ENCODE measurements at regions not wholly inside any gene's neighbourhood (a gene's known extent, or its start where the extent isn't known, plus 50 kb on each side); places are given as distances from the start of the nearest gene placed in this dataset.

DNA sequence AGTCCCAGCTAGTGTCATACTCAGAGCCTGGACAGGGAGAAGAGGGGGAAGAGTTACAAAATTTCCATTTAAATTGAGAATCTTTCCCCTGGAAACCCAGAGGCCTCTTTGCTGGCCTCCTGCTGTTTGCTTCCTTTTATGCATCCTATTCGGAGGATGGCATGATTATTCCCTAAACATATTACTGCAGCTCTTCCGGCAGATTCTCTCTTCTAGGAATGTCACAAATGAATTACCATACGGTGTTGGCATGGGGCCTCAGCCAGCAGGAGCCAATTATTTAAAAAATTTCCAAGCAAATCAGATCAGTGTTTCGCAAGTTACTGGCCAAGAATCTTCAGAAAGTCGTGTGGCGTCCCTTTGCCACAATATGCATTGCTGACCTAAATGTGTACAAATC lies 326.7 kb upstream of the NCAM1 start:
- intact Hi-C loops (cut with DNase I): no loop called here
- peaks cover 0 to 12% (median 7%) of the 10 kb centered on the region in 12 donors for H3K9me3 ChIP-seq
- ATAC-seq: no peak
- 53 to 68% (median 61%) methylated on average over 6 of the region's 6 CpGs for WGBS, 4 donors
- H3K27ac ChIP-seq: no peak overlapping the region
- H3K27me3 ChIP-seq: peaks cover 0 to 4% (median 0%) of the 10 kb centered on the region in 9 donors
- no peaks in the 10 kb centered on the region for H3K36me3 ChIP-seq
- H3K4me3 ChIP-seq: no peak overlapping the region
- TF ChIP-seq, protein P1, sequence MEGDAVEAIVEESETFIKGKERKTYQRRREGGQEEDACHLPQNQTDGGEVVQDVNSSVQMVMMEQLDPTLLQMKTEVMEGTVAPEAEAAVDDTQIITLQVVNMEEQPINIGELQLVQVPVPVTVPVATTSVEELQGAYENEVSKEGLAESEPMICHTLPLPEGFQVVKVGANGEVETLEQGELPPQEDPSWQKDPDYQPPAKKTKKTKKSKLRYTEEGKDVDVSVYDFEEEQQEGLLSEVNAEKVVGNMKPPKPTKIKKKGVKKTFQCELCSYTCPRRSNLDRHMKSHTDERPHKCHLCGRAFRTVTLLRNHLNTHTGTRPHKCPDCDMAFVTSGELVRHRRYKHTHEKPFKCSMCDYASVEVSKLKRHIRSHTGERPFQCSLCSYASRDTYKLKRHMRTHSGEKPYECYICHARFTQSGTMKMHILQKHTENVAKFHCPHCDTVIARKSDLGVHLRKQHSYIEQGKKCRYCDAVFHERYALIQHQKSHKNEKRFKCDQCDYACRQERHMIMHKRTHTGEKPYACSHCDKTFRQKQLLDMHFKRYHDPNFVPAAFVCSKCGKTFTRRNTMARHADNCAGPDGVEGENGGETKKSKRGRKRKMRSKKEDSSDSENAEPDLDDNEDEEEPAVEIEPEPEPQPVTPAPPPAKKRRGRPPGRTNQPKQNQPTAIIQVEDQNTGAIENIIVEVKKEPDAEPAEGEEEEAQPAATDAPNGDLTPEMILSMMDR (IDR thresholded peaks at IDR 0.05): no peak
- TF ChIP-seq POLR2A (IDR thresholded peaks at IDR 0.05): no peak
- peaks cover 0 to 8% (median 0%) of the 10 kb centered on the region in 12 donors for H3K4me1 ChIP-seq
- DNase-seq: no peak

DNA sequence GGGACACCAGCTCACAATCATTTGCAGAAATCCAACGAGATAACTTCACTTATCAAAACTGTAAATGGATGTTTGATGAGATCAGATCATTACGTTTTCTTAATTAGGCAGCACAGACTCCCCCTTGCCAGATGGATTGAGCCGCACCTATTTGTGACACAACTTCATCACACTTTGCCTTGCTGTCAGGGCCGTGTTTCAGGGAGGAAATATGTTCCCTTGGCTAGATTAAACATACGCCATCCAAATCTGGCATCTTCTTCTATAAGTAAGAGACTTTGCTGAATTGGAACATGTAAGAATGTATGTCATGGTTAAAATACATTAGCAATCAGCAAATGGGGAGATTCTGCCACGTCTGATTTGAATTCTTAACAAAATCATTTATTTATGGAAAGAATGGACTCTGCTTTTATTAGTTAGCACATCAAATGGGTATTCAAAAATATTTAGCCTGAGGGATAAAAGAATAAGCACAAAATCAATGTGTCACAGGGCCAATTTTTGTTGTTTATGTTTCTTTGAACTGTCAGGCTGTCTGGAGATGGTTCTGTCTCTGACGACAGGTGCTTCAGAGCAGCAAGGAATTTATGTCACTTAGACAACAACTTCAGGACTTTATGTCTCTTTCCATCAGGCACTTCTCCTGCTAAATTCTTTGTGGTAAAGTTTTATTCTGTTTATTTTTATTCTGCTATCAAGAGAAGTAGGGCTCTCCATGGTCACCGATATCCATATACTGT lies 326.1 kb upstream of the NCAM1 start:
- WGBS, 4 donors: 66 to 72% (median 68%) methylated on average over 8 of the region's 8 CpGs
- Histone ChIP-seq H3K36me3 (no peaks in the 10 kb centered on the region), H3K9me3 (peaks cover 0 to 18% (median 10%) of the 10 kb centered on the region in 12 donors), H3K27ac (no peak overlapping the region), H3K27me3 (peaks cover 0 to 4% (median 0%) of the 10 kb centered on the region in 9 donors), H3K4me3 (no peak overlapping the region), H3K4me1 (peaks cover 0 to 8% (median 0%) of the 10 kb centered on the region in 12 donors)
- no peak for DNase-seq
- TF ChIP-seq, protein P1 (IDR thresholded peaks at IDR 0.05): no peak
- TF ChIP-seq POLR2A (IDR thresholded peaks at IDR 0.05): no peak
- intact Hi-C loops (cut with DNase I): no loop called here
- ATAC-seq: no peak

DNA sequence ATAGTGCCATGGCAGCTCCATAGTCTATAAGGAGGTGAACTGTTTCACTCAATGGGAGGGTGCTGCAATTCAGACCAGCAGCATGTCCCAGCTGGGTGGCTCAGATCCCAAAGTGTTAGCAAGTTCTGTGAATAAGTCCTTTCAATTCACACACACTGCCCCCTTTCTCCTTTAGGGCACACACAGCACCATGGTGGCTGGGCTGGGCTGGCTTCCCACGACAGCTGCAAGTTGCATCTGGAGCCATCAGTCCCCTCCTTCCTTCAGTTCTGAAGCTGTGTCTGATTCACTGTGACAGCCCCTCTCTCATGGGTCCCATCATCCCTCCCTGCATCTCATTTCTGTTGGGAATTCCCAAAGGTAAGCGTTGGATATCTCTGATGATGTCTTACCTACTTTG lies 324.1 kb upstream of the NCAM1 start:
- Histone ChIP-seq H3K27me3 (peaks cover 0 to 4% (median 0%) of the 10 kb centered on the region in 9 donors), H3K9me3 (peaks cover 0 to 35% (median 10%) of the 10 kb centered on the region in 12 donors), H3K36me3 (no peaks in the 10 kb centered on the region), H3K4me3 (no peak overlapping the region), H3K4me1 (no peaks in the 10 kb centered on the region), H3K27ac (no peak overlapping the region)
- no peak for DNase-seq
- intact Hi-C loops (cut with DNase I): no loop called here
- no peak for ATAC-seq
- 73 to 86% (median 78%) methylated on average over 2 of the region's 2 CpGs for WGBS, 4 donors
- no peak for TF ChIP-seq POLR2A (IDR thresholded peaks at IDR 0.05)
- TF ChIP-seq, protein P1 (IDR thresholded peaks at IDR 0.05): no peak

DNA sequence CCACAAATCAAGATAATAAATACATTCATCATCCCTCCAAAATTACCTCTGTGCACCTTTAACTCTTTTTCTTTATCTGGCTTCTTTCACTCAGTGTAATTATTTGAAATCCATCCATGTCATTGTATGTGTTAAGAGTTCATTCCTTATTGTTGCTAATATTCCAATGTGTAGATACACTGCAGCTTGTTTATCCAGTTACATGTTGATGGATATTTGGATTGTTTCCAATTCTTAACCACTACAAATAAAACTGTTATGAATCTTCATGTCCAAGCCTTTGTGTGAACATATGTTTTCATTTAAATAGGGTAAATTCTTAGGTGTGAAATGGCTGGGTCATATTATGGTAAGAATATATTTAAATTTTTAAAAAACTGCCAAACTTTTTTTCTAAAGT lies 323.3 kb upstream of the NCAM1 start:
- TF ChIP-seq, protein P1 (IDR thresholded peaks at IDR 0.05): no peak
- TF ChIP-seq POLR2A (IDR thresholded peaks at IDR 0.05): no peak
- no peak for ATAC-seq
- Histone ChIP-seq H3K4me1 (no peaks in the 10 kb centered on the region), H3K4me3 (no peak overlapping the region), H3K36me3 (no peaks in the 10 kb centered on the region), H3K27ac (no peak overlapping the region), H3K27me3 (peaks cover 0 to 4% (median 0%) of the 10 kb centered on the region in 9 donors), H3K9me3 (peaks cover 0 to 43% (median 10%) of the 10 kb centered on the region in 12 donors)
- intact Hi-C loops (cut with DNase I): no loop called here
- no peak for DNase-seq
